Activated CD8-positive, alpha-beta memory T cell treated with anti-CD3 and anti-CD28 coated beads, Interleukin-2, amount 50 U/mL, for 4 hours (primary cell): ENCODE measurements at regions not wholly inside any gene's neighbourhood (a gene's known extent, or its start where the extent isn't known, plus 50 kb on each side); places are given as distances from the start of the nearest gene placed in this dataset.
"Not testable (repeated sequence)": the region's sequence is repeated elsewhere in the genome, so short reads cannot be mapped to it uniquely, and the experiment has no call there.

Experiments used
- DNase-seq: peaks from one replicate; pipeline ENCODE4 v3.0.0-alpha.2; 2020

DNA sequence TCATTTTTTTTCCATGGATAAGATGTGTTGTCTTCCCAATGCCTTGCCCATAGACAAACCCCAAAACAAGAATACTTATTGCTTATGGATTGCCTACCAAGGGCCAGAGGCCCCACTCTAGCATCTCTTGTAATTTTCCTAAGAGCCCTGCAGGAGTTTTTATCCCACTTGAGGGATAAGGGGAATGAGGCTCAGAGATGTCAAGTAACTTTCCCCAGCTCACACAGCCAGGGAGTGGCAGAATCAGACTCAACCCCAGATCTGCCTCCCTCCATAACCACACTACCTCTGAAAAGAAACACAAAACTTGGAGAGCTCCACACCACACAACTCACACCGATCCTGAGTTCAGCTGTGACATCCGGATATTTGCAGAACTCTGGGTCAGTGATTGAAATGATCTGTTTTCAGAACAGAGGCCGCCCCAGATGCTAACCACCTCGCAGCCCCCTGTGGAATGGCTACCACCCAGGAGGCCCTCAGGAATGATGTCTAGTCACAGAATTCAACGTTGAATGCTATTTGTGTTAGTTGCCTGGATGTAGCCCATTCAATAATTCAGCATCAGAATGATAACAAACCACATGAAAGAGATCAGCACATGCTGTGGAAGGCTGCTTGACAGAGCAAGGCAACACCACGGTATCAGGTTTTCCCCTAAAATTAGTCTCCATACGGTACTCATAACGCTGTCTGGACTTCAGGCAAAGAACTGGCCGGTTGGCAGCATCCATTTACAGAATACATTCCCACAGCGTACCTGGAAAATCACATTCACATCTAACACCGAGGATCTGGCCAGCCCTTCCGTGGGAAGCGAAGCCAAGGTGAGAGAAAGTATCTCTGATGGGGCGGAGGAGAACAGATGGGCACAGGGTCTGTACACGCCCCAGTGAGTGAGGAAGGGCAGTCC lies 231.9 kb downstream of the TOMM20 start:
- no peak for DNase-seq

DNA sequence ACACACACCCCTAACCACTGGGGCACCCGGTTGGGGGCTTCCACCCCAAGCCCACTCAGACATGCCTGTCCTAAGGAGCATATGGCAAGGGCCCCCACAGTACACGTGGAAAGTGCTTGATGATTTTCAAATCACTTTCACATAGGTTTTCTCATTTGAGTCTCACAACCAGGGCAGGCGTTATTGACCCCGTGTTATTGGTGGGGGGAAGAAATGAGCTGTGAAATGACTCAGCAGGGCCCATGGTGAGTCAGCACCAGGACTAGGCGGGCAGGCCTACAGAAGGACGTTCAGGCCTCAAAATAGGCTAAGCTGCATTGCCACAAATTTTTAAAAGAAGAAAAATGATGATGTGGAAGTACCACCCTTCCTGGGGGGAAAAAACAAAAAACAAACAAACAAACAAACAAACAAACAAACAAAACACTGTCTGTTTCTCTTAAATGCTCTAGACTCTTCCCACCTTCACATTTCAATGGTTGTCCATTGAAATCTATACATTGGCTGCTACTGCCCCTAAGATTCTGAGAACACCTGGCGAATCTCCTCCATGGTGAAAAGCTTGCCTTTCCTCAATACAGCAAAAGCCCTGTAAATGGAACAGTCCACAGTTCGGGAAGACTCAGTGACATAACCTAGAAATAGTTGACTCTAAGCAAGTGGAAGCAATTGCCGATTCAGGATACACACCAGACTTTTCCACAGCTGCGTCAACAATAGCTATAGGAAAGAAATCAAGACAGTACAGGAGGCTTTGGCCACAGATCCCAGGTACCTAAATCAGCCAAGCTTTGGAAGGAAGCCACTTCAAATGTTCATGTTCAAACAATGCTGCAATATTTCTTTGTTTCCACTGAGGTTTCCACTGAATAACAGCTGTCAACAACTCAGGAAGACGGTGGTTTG lies 234.7 kb downstream of the TOMM20 start:
- DNase-seq, result peak; percentile 44

DNA sequence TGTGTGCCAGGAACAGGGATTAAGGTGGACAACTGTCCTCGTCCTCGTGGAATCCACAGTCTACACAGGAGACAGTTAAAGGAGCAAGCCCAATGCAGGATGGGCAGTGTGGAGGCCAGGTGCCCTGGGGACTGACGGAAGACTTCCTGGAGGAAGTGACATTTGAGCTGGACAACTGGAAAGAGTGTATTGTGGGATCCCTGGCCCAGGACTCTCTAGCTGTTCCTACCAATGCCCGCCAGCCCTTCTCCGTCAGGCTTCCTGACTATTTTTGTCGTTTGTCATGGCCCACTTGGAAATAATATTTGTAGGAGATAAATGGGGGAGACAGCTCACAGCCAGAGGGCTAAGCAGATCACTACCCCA lies 235.3 kb downstream of the TOMM20 start:
- no peak for DNase-seq

DNA sequence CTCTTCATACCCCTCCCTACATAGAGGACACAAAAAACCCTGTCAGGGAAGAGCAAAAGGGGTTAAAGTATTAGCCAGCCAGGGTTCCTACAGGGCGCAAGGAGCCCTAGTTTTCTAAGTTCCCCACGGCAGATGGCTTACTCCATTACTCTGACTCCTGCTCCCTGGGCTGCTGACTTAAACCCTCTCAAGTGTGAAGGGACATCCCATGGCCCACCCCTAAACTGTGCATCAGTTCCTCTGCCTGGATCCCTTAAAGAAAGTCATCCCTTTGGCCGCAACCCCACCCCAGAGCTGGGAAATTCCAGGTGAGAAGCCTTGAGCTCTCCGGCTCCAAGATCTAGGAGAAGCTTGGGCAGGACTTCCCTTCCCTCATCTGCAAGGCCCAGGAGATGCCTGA lies 236.0 kb downstream of the TOMM20 start:
- no peak for DNase-seq

DNA sequence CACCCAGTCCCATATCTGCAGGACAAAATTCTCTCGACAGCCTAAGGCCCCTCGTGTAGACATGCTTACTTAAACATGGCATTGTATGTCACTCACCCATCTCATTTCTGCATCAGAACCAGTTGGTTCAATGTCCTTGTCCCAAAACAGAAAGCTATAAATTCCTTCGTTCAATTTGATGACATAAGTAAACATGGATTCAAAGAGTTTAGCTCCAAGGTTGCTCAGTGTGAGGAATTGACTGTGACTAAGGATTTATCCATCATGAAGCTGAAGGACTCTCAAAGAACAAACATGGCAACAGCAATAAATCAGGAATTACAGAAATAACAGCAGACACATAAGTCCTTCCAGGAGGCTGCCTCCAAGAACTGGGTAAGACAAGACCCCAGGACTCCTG lies 237.2 kb downstream of the TOMM20 start:
- no peak for DNase-seq

DNA sequence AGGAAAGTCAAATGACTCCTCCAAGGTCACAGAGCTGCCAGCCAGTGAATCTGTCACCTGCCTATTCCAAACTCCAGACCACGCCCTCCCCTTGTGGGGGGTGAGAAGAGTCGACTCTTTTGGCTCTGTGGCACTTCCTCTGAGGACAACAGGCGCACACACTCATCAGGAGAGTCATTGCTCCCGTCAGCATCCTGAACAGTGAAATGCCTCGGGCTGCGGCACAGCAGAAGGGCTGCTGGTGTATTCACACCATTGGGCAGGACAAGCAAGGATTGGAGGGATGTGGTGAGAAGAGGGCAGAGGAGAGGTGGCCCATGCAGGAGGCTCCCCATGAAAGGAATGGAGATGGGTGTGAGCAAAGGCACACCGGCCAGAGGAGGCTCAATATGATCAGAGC lies 239.0 kb downstream of the TOMM20 start:
- DNase-seq, result no peak

DNA sequence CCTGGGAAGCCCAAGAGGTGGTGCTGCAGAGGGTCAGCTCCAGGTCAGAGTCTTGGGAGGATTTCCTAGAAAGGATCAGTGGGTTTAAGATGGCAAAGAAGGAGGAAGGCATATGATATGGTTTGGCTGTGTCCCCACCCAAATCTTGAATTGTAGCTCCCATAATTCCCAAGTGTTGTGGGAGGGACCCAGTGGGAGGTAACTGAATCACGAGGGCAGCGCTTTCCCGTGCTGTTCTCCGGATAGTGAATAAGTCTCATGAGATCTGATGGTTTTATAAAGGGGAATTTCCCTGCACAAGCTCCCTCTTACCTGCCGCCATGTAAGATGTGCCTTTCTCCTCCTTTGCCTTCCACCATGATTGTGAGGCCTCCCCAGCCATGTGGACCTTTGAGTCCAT lies 240.4 kb downstream of the TOMM20 start:
- not testable (repeated sequence) for DNase-seq

DNA sequence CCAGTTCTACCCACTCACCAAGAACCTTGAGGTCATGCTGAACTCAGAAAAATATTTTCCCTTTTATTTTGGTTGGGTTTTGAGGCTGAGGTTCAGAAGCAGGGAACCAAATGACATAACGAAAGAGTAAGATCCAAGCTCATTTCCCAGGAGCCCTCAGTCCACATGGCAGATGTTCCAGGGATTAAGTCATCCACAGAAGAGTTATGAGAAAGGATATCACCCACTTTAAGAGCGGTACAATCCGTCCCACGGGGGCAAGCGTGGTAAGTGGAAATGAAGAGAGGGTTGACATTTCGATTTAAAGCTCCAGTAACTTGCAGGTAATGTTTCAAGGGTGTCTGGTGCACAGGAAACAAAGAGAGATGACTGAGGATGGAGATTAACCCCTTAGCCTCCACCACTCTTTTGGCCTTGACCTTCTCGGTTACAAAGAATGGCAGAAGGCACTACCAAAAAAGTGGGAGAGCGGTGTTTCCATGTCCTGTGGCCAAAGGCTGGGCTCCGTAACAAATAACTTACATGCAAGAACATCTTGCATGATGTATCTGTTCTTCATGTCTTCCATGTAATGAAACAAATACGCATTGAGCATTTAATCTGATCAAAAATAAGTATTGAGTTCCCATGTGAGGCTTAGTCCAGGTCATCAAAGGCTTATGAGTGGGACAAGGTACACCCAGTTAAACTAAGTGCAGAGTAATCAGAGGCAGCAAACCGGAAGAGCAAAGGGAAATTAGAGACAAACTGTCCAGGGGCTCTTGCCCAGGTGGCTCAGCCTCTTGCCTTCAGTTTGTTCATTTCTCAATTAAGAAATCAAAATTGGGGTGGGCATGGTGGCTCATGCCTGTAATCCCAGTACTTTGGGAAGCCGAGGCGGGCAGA lies 241.4 kb downstream of the TOMM20 start:
- DNase-seq, result no peak

DNA sequence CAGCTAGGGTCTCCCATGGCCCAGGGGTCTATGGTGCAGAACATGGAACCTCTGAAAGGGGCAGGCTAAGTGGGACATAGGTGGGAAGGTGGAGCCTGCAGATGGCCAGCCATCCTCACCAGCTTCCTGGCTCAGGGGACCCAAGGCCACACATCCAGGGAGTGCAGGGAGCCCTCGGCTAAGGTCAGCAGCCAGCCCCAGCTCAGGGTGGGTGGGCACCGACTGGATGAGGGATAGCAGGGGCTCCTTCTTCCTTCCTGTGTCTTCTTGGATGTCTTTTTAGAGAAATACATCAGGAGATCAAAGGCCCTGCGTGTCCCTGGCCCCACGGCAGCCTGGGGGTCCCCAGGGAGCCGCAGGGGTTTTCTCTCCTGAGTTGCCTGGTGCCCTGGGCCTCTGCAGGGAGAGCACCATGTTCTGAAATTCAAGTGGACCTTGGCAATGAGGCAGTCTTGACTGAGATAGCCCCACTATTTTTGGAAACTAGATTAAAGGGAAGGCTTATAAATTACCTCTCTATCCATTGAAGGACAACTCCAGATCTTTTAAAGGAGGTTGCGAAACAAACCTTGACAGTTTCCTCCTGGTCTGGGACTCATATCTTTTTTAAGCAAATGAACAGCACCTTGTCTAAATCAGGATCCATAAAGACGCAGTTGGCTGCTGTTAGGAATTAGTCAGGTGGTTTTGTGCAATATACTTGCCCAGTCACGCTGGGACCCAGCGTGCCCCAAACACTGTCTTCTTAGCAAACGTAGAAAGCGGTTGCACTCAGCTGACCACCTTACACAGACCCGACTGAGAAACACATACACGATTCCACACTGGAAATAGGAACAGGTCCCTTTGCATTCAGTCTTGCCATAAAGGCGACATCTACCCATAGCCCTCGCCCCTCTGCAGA lies 242.3 kb downstream of the TOMM20 start:
- no peak for DNase-seq

DNA sequence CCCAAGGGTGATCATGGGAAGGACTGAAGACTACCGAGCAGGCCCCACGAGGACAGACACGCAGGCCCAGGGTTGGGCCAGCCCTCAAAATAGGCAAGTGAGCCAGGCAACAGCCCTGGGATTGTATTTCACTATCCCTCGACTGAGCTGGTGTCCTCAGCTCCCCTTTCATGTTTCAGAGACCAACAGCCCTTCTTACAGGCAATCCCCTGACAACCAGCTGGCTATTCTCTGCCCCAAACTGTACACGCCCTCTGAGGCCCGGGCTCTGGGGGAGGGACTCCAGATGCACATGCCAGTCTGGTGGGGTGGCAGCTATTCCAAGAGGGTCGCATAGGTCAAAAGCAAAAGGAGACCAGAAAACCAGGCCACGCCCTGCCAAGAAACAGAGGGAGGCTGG lies 243.0 kb downstream of the TOMM20 start:
- no peak for DNase-seq

DNA sequence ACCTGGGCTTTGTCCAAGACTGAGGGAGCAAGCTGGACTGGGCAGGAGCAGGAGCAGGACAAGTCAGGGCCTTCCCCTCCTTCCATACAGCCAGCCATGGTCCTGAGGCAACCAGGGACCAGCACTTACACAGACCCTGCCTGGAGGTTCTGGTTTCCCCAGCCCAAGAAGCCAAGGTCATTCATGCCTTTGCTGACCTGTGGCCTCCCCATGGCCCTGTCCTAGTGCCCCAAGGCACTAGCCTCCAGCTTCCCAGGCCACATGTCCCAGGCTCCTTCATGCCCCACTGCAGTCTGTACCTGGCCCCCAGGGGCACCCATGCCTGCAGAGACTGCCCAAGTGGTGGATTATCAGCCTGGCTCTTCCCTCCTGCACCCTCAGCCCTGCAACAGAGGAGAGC lies 243.9 kb downstream of the TOMM20 start:
- DNase-seq, result no peak

DNA sequence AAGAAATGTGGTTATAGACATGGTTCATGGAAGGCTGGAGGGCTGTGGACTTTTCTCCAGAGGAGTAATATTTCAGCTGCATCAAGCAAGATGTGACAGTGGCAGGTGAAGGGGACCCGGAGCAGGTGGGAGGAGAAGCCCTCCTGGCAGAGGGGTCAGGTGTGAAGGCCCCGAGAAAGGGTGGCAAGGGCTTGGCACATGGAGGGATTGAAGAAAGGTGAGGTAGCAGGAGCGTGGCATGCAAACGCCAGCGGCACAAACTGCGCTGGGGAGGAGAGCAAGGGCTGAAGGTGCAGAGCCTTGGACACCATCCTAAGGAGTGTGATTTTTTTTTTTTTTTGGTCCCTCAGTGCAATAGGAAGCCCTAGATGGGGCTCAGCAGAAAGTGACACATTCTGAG lies 244.6 kb downstream of the TOMM20 start:
- no peak for DNase-seq

DNA sequence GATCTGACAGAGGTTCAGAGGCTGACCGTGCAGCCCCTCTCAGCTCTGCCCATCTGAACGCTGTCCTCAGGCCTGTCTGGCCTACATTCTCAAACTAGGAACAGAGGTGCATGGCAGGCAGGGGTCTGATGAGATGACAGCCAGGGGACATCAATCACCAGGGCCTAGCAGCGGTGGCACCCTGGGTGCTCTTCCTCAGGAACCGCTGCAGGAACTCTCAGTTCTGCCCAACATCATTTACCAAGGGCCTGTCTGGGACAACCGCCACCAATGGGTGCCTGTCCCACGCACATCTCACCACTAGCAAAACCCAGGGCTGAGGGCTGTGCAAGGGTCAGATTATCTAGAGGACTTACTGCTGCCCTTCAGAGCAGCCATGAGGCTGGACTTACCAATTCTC lies 245.7 kb downstream of the TOMM20 start:
- DNase-seq, result no peak

DNA sequence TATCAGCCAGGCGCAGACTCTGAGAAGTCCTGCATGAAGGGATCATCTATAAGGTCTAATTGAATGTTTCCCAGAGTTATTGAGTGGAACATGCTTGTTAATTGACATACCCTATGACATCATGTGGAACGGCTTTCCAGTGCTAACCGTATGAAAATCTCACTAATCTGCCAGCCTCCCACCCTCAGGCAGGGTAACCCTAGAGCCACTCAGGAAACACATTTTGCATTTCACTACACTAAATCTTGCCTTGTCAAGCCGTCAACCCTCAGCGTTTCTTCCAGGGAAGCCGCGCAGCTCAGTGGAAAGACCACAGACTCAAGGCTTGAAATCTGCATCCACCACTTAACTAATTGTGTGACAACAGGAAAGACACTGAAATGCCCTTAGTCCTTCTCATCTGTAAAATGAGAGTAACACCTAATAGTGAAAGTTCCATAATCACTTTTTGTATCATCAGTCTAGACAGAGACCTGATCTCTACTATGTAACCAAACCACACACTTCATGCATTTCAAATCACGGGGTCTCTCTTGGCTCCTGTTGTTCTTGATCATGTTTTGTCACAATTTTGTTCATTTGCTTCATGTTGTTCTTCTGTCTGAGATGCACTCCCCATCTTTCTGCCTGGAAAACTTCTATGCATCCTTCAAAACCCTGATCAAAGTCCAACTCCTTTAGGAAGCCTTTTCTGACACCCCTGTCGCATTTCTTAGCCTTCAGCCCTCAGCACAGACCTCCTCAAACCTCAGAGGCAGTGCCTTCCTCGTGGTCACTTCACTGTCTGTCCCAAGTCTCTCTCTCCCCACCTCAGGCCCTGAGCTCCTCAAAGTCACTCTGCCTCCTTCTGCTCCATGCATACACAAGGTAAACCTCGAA lies 246.5 kb downstream of the TOMM20 start:
- no peak for DNase-seq

DNA sequence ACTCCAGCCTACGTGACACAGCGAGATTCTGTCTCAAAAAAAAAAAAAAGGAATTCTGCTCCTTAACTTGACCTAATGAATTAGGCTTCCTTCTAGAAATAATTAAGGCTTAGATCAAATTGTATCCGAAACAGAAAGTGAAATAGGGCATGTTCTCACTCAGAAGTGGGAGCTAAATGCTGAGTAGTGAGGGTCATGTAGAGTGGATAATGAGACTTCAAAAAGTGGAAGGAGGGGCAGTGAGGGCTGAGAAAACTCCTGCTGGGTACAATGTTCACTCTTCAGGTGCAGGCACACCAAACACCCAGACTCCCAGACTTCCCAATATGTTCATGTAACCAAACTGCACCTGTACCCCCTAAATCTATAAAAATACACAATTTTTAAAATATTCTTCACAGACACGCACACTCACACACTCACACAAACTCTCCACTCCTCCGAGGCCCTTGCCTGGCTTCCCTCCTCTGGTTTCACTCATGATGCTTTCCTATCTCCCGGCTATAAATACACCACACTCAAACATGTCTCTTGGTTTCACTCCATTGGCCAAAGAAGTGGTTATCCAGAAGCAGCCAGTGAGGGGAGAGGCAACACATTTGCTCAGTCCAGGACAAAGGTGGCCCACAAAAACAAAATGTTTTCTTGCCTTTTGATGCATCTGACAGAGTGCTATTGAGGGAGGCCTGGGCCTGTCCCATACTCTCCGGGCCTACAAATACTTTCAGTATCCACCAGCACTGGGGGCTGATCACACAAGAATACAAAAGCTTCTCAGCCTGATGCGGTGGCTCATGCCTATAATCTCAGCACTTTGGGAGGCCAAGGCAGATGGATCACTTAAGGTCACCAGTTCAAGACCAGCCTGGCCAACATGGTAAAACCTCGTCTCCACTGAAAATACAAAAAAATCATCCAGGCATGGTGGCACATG lies 249.2 kb downstream of the TOMM20 start:
- no peak for DNase-seq

DNA sequence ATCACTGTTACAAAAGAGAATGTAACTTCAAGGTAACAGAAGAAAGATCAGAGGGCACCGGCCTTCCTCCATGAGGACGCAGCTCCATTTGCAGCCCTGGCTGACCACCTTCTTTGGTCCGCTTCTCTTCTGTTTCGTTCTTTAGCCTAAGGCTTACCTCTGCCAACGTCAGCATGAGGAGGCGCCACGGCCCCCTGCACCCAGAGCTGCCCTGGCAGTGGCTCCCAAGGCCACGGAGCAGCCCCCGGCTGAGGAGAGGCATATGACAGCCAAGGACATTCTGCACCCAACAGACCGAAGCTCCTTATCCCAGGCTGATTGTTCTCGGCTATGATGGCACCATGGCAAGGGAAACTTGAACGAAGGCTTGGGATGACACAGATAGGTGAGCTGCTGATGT lies 250.3 kb downstream of the TOMM20 start:
- DNase-seq, result no peak

DNA sequence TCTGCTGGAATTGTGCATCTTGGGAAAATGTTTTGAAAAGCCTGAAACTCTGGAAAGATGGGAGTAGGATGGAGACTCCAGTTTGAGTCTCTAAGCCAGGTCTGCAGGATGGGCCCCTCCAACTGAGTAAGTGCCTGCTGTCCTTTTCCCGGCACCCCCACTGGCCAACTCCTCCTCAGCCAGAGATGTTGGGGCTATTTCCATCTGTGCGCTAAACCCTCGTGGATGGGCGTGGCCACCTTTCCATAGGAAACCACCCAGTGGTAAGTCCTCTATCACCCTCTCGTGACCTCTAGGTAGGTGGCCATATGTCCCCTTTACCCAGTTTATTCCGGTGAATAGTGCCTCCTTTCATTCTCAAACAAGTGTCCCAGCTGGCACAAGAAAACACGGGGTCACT lies 250.9 kb downstream of the TOMM20 start:
- DNase-seq, result no peak

DNA sequence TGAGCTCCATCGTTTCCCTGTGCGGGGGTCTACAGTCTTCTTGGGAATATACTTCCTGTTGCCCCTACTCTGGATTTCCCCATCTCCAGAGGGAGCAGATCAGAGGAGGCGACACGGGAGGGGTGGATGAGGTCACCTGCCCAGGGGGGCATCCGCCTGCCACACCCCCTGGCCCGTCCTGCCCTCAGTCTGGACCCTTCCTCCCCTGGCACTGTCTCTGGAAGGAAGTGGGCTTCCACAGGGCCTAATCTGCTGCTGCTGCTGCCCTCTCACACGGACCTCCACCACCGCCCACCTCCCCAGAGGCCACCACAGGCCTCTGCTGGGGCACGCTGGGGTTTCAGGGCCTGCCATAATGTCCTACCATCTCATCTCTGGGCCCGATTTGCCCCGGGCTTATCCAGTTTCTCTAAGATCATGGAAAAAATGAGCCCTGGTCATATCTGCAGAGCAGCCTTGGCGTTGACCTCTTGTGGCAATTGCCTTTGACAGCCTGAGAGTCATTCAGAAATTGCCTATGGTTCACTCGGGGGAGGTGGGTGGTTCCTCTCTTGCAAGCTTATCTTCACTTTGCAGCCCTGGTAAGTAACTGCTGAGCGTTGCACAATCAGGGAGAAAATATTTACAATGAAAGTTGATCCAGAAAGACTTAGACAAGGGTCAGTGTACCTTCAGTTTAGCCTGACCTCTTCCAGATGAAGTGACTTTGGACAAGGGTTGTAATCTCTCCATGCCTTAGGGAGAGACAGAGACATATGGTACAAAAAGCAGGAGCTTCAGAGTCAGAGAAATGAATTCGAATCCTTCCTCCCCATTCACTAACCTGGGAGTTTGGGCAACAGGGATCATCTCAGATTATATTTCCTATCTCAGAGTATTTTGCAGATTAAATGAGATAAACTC lies 252.4 kb downstream of the TOMM20 start:
- DNase-seq, result no peak
